SK-N-SH treated with all-trans-retinoic acid at 6 μM for 48 hours (cell line): ENCODE measurements at regions not wholly inside any gene's neighbourhood (a gene's known extent, or its start where the extent isn't known, plus 50 kb on each side); places are given as distances from the start of the nearest gene placed in this dataset.

Experiments used
- ATAC-seq: fragments of 200-7000 bp; cut with Tn5 transposase; 3 replicates; pipeline ENCODE4 v1.9.1; 2020; ENCODE audit warnings: mild to moderate bottlenecking, moderate library complexity
- ARNTL ChIP-seq: fragments of 450-650 bp; formaldehyde crosslinking; IDR thresholded peaks from 2 replicates; pipeline ENCODE4 v1.5.0; 2020; ENCODE audit warnings: low read depth, mild to moderate bottlenecking, moderate library complexity, borderline replicate concordance
- BACH2 ChIP-seq: fragments of 250-450 bp; sonication (Bioruptor Pico); IDR thresholded peaks from 2 replicates; pipeline ENCODE4 v1.9.0; 2021; ENCODE audit warnings: mild to moderate bottlenecking, borderline replicate concordance
- CSDC2 ChIP-seq: fragments of 250-450 bp; sonication (Bioruptor Pico); IDR thresholded peaks from 2 replicates; pipeline ENCODE4 v1.5.0; 2020; ENCODE audit warnings: mild to moderate bottlenecking, moderate library complexity
- CSRNP3 ChIP-seq: fragments of 250-450 bp; sonication (Bioruptor Pico); IDR thresholded peaks from 2 replicates; pipeline ENCODE4 v1.5.1; 2021; ENCODE audit warnings: mild to moderate bottlenecking, moderate library complexity
- ESRRG ChIP-seq: fragments of 250-450 bp; sonication (Bioruptor Pico); IDR thresholded peaks from 2 replicates; pipeline ENCODE4 v1.6.1; 2021; ENCODE audit warnings: mild to moderate bottlenecking
- GLIS3 ChIP-seq: fragments of 250-450 bp; sonication (Bioruptor Pico); IDR thresholded peaks from 2 replicates; pipeline ENCODE4 v1.5.0; 2020; ENCODE audit warnings: mild to moderate bottlenecking, moderate library complexity
- ISL1 ChIP-seq: fragments of 250-450 bp; sonication (Bioruptor Pico); IDR thresholded peaks from 2 replicates; pipeline ENCODE4 v2.1.2; 2022; ENCODE audit warnings: mild to moderate bottlenecking, moderate library complexity
- OSR1 ChIP-seq: fragments of 250-450 bp; sonication (Bioruptor Pico); IDR thresholded peaks from 2 replicates; pipeline ENCODE4 v1.8.0; 2022; ENCODE audit warnings: moderate library complexity, mild to moderate bottlenecking, inconsistent platforms
- PATZ1 ChIP-seq: fragments of 250-450 bp; sonication (Bioruptor Pico); IDR thresholded peaks from 2 replicates; pipeline ENCODE4 v1.8.0; 2020; ENCODE audit warnings: mild to moderate bottlenecking, moderate library complexity, borderline replicate concordance
- POU6F1 ChIP-seq: fragments of 250-450 bp; sonication (Bioruptor Pico); IDR thresholded peaks from 2 replicates; pipeline ENCODE4 v1.8.0; 2021; ENCODE audit warnings: low read depth, mild to moderate bottlenecking, moderate library complexity, borderline replicate concordance
- PPARA ChIP-seq: fragments of 250-450 bp; sonication (Bioruptor Pico); IDR thresholded peaks from 2 replicates; pipeline ENCODE4 v1.5.0; 2020; ENCODE audit warnings: mild to moderate bottlenecking, borderline replicate concordance
- RARB ChIP-seq: fragments of 250-450 bp; sonication (Bioruptor Pico); IDR thresholded peaks from 2 replicates; pipeline ENCODE4 v1.8.0; 2021; ENCODE audit warnings: mild to moderate bottlenecking, moderate library complexity
- SNAI2 ChIP-seq: fragments of 250-450 bp; sonication (Bioruptor Pico); IDR thresholded peaks from 2 replicates; pipeline ENCODE4 v1.5.0; 2020; ENCODE audit warnings: mild to moderate bottlenecking, moderate library complexity
- TCF4 ChIP-seq: fragments of 250-450 bp; sonication (Bioruptor Pico); IDR thresholded peaks from 2 replicates; pipeline ENCODE4 v1.8.0; 2021; ENCODE audit warnings: mild to moderate bottlenecking, moderate library complexity, borderline replicate concordance
- TOX ChIP-seq: fragments of 250-450 bp; sonication (Bioruptor Pico); IDR thresholded peaks from 2 replicates; pipeline ENCODE4 v1.8.0; 2021; ENCODE audit warnings: mild to moderate bottlenecking, moderate library complexity, borderline replicate concordance
- ZC3H10 ChIP-seq: fragments of 250-450 bp; sonication (Bioruptor Pico); IDR thresholded peaks from 2 replicates; pipeline ENCODE4 v1.5.1; 2021; ENCODE audit warnings: mild to moderate bottlenecking, moderate library complexity
- ZFP30 ChIP-seq: fragments of 450-650 bp; formaldehyde crosslinking; IDR thresholded peaks from 2 replicates; pipeline ENCODE4 v1.5.0; 2022; ENCODE audit warnings: mild to moderate bottlenecking, moderate library complexity
- ZNF565 ChIP-seq: fragments of 450-650 bp; formaldehyde crosslinking; conservative IDR thresholded peaks from 2 replicates; pipeline ENCODE4 v1.5.0; 2020; ENCODE audit warnings: low read depth, mild to moderate bottlenecking, moderate library complexity
- ZNF70 ChIP-seq: fragments of 450-650 bp; formaldehyde crosslinking; IDR thresholded peaks from 2 replicates; pipeline ENCODE4 v1.5.0; 2020; ENCODE audit warnings: mild to moderate bottlenecking, moderate library complexity
- ZNF8 ChIP-seq: fragments of 450-650 bp; formaldehyde crosslinking; IDR thresholded peaks from 2 replicates; pipeline ENCODE4 v1.5.0; 2020; ENCODE audit warnings: mild to moderate bottlenecking, moderate library complexity
- TF ChIP-seq, protein P1 (sequence below): fragments of 250-450 bp; sonication (Bioruptor Pico); IDR thresholded peaks from 2 replicates; pipeline ENCODE4 v1.5.1; 2020; ENCODE audit warnings: low read depth, mild to moderate bottlenecking, moderate library complexity

- no peak for ATAC-seq
These were observed 184.7 kb upstream of the TTC14 start for GRCh38 chr3:180417241-180417640.

DNA sequence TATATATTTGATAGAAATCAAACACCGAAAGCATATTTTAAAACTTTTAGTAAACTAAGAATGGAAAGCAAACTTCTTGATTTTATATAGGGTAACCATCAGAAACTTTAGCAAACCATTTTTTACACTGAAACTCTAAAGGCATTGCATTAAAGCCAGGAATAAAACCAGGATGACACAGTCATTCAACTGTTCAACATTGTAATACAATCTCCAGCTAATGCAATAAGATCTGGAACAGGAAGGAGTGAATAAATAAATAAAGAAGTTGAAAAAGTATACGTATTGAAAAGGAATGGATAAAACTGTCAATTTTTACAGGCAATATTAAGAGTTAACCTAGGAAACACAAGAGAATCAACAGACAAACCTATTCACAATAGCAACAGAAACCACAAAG lies 181.9 kb upstream of the TTC14 start:
- TF ChIP-seq BACH2 (CRISPR knock-in tag) = no peak
- TF ChIP-seq, protein P1, sequence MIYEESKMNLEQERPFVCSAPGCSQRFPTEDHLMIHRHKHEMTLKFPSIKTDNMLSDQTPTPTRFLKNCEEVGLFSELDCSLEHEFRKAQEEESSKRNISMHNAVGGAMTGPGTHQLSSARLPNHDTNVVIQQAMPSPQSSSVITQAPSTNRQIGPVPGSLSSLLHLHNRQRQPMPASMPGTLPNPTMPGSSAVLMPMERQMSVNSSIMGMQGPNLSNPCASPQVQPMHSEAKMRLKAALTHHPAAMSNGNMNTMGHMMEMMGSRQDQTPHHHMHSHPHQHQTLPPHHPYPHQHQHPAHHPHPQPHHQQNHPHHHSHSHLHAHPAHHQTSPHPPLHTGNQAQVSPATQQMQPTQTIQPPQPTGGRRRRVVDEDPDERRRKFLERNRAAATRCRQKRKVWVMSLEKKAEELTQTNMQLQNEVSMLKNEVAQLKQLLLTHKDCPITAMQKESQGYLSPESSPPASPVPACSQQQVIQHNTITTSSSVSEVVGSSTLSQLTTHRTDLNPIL (CRISPR knock-in tag) = no peak
- no peak for TF ChIP-seq OSR1
- no peak for TF ChIP-seq ZC3H10
- no peak for TF ChIP-seq ZNF565 (CRISPR knock-in tag)
- TF ChIP-seq ESRRG = no peak
- TF ChIP-seq POU6F1 (CRISPR knock-in tag) = no peak
- no peak for TF ChIP-seq RARB (CRISPR knock-in tag)
- no peak for TF ChIP-seq ZNF8 (CRISPR knock-in tag)
- ATAC-seq = no peak

More at GRCh38 chr3:180417241-180417640, 184.7 kb upstream of the TTC14 start:
- TF ChIP-seq OSR1 = no peak
- no peak for TF ChIP-seq ISL1
- TF ChIP-seq PPARA (CRISPR knock-in tag) = no peak
- TF ChIP-seq ZNF70 (CRISPR knock-in tag) = no peak
- TF ChIP-seq SNAI2 (CRISPR knock-in tag) = no peak
- TF ChIP-seq BACH2 (CRISPR knock-in tag) = no peak
- TF ChIP-seq ZC3H10 = no peak
- no peak for TF ChIP-seq CSDC2
- TF ChIP-seq, protein P1 (CRISPR knock-in tag) = no peak
- no peak for TF ChIP-seq GLIS3 (CRISPR knock-in tag)
- TF ChIP-seq RARB (CRISPR knock-in tag) = no peak
- TF ChIP-seq ESRRG = no peak
- TF ChIP-seq TOX = no peak
- no peak for TF ChIP-seq ARNTL (CRISPR knock-in tag)
- TF ChIP-seq ZFP30 (CRISPR knock-in tag) = no peak
- no peak for TF ChIP-seq ZNF8 (CRISPR knock-in tag)
- no peak for TF ChIP-seq PATZ1
- no peak for TF ChIP-seq TCF4 (CRISPR knock-in tag)
- TF ChIP-seq POU6F1 (CRISPR knock-in tag) = no peak
- TF ChIP-seq ZNF565 (CRISPR knock-in tag) = no peak

- peak; percentile 51; the same call in 1 of the 3 replicates for ATAC-seq
- TF ChIP-seq CSRNP3 (CRISPR knock-in tag) (no peak), PPARA (CRISPR knock-in tag) (no peak), SNAI2 (CRISPR knock-in tag) (no peak), ISL1 (no peak)
These were observed 181.2 kb upstream of the TTC14 start for GRCh38 chr3:180420804-180421203.
